Osteoblast (primary cell): ENCODE measurements at regions not wholly inside any gene's neighbourhood (a gene's known extent, or its start where the extent isn't known, plus 50 kb on each side); places are given as distances from the start of the nearest gene placed in this dataset.

Experiments
- DNase-seq: peaks from one replicate; pipeline ENCODE4 v3.0.0; 2011; ENCODE audit warnings: low spot score, mixed read lengths; ENCODE audit not compliant: insufficient read length; ENCODE audit errors: missing footprints
- H2AFZ ChIP-seq: 2 replicates; pipeline ENCODE4 v1.6.0; 2011; ENCODE audit warnings: mild to moderate bottlenecking, low read length
- H3K27ac ChIP-seq: 2 replicates; pipeline ENCODE4 v1.5.1; 2011; ENCODE audit warnings: mild to moderate bottlenecking, low read depth, low read length, moderate library complexity
- H3K27me3 ChIP-seq: 2 replicates; pipeline ENCODE4 v1.6.0; 2012; ENCODE audit warnings: mild to moderate bottlenecking, control low read depth, inconsistent platforms, low read length, moderate library complexity; ENCODE audit not compliant: insufficient read depth
- H3K36me3 ChIP-seq: 2 replicates; pipeline ENCODE4 v1.5.1; 2011; ENCODE audit warnings: mild to moderate bottlenecking, low read length, control low read depth, moderate library complexity; ENCODE audit not compliant: insufficient read depth
- H3K4me1 ChIP-seq: 2 replicates; pipeline ENCODE4 v1.5.1; 2011; ENCODE audit warnings: mild to moderate bottlenecking, low read length, control low read depth, moderate library complexity; ENCODE audit not compliant: insufficient read depth
- H3K4me2 ChIP-seq: 2 replicates; pipeline ENCODE4 v1.6.0; 2011; ENCODE audit warnings: mild to moderate bottlenecking, low read length; ENCODE audit not compliant: insufficient read depth
- H3K4me3 ChIP-seq: fragments of 200-600 bp; sonication (generic); 3 replicates; pipeline ENCODE4 v1.5.1; 2012; ENCODE audit warnings: mild to moderate bottlenecking, low read length, inconsistent platforms; ENCODE audit not compliant: insufficient read depth
- H3K79me2 ChIP-seq: 2 replicates; pipeline ENCODE4 v1.6.0; 2012; ENCODE audit warnings: mild to moderate bottlenecking, low read length, control low read depth, inconsistent platforms; ENCODE audit not compliant: insufficient read depth
- H3K9me3 ChIP-seq: 2 replicates; pipeline ENCODE4 v1.5.1; 2011; ENCODE audit warnings: low read depth, low read length, control low read depth
- H4K20me1 ChIP-seq: 2 replicates; pipeline ENCODE4 v1.6.0; 2012; ENCODE audit warnings: mild to moderate bottlenecking, low read length, control low read depth; ENCODE audit not compliant: insufficient read depth
- TF ChIP-seq, protein P1 (sequence below): IDR thresholded peaks from 2 replicates; pipeline ENCODE4 v1.5.1; 2011; ENCODE audit warnings: mild to moderate bottlenecking, low read depth, low read length, moderate library complexity; ENCODE audit errors: extremely low read depth

GRCh38 chr4:31052519-31052918 is 332.4 kb downstream of the PCDH7 start:
- Histone ChIP-seq H2AFZ (no peak overlapping the region), H3K4me3 (no peak overlapping the region), H3K4me2 (no peak overlapping the region), H3K9me3 (no peaks in the 10 kb centered on the region), H3K4me1 (no peaks in the 10 kb centered on the region), H3K27me3 (no peaks in the 10 kb centered on the region), H3K27ac (no peak overlapping the region), H3K36me3 (no peaks in the 10 kb centered on the region), H4K20me1 (no peaks in the 10 kb centered on the region), H3K79me2 (no peaks in the 10 kb centered on the region)
- TF ChIP-seq, protein P1, sequence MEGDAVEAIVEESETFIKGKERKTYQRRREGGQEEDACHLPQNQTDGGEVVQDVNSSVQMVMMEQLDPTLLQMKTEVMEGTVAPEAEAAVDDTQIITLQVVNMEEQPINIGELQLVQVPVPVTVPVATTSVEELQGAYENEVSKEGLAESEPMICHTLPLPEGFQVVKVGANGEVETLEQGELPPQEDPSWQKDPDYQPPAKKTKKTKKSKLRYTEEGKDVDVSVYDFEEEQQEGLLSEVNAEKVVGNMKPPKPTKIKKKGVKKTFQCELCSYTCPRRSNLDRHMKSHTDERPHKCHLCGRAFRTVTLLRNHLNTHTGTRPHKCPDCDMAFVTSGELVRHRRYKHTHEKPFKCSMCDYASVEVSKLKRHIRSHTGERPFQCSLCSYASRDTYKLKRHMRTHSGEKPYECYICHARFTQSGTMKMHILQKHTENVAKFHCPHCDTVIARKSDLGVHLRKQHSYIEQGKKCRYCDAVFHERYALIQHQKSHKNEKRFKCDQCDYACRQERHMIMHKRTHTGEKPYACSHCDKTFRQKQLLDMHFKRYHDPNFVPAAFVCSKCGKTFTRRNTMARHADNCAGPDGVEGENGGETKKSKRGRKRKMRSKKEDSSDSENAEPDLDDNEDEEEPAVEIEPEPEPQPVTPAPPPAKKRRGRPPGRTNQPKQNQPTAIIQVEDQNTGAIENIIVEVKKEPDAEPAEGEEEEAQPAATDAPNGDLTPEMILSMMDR, result no peak
- no peak for DNase-seq

- H3K4me2 ChIP-seq, result no peak overlapping the region
- H4K20me1 ChIP-seq, result no peaks in the 10 kb centered on the region
- no peak overlapping the region for H3K4me3 ChIP-seq
- no peaks in the 10 kb centered on the region for H3K27me3 ChIP-seq
- H3K79me2 ChIP-seq, result no peaks in the 10 kb centered on the region
- no peak for DNase-seq
- H3K27ac ChIP-seq, result no peak overlapping the region
- TF ChIP-seq, protein P1, result no peak
- H3K36me3 ChIP-seq, result no peaks in the 10 kb centered on the region
- H3K9me3 ChIP-seq, result no peaks in the 10 kb centered on the region
- H2AFZ ChIP-seq, result no peak overlapping the region
- no peaks in the 10 kb centered on the region for H3K4me1 ChIP-seq
These were observed 333.3 kb downstream of the PCDH7 start for GRCh38 chr4:31053451-31053850.

GRCh38 chr4:31054295-31054694 is 334.1 kb downstream of the PCDH7 start:
- H3K36me3 ChIP-seq, result no peaks in the 10 kb centered on the region
- no peaks in the 10 kb centered on the region for H3K4me1 ChIP-seq
- no peak overlapping the region for H2AFZ ChIP-seq
- no peaks in the 10 kb centered on the region for H3K9me3 ChIP-seq
- TF ChIP-seq, protein P1, result no peak
- no peaks in the 10 kb centered on the region for H3K27me3 ChIP-seq
- no peaks in the 10 kb centered on the region for H3K79me2 ChIP-seq
- no peak overlapping the region for H3K27ac ChIP-seq
- no peak overlapping the region for H3K4me2 ChIP-seq
- no peak overlapping the region for H3K4me3 ChIP-seq
- no peaks in the 10 kb centered on the region for H4K20me1 ChIP-seq
- DNase-seq, result no peak

DNA sequence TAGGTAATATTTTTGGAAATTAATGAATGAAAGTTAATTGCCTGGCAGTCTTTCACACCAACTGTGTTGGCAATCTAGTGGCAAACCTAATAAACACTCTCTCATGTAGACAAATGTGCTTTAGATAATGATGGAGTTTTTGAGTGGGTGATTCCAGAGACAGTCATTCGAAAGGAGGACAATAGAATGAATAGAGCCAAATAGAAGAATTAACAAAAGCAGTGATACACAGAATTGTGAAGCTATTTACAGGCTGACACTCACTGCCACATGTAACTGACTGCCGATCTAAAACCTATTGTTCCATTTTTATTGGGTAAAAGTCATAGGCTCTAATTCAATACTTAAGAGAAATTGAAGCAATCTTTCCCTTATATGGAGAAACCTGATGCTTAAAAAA is 338.5 kb downstream of the PCDH7 start:
- Histone ChIP-seq H3K27me3 (no peaks in the 10 kb centered on the region), H3K9me3 (no peaks in the 10 kb centered on the region), H3K4me3 (no peak overlapping the region), H3K79me2 (no peaks in the 10 kb centered on the region), H4K20me1 (no peaks in the 10 kb centered on the region), H2AFZ (no peak overlapping the region), H3K36me3 (no peaks in the 10 kb centered on the region), H3K27ac (no peak overlapping the region), H3K4me1 (no peaks in the 10 kb centered on the region), H3K4me2 (no peak overlapping the region)
- TF ChIP-seq, protein P1, result no peak
- no peak for DNase-seq
